OCI-LY3 (cell line): ENCODE measurements at regions not wholly inside any gene's neighbourhood (a gene's known extent, or its start where the extent isn't known, plus 50 kb on each side); places are given as distances from the start of the nearest gene placed in this dataset.

Source experiments
- H2AFZ ChIP-seq: fragments of 200-600, 300-600 bp; shearing (Covaris generic); 2 replicates; pipeline ENCODE4 v1.6.0; 2014; ENCODE audit warnings: antibody characterized with exemption, low read depth, low read length
- H3K27ac ChIP-seq: fragments of 200-600, 300-600 bp; sonication (generic); 2 replicates; pipeline ENCODE4 v1.5.1; 2014; ENCODE audit warnings: mild to moderate bottlenecking, low read length, moderate library complexity, mixed read lengths
- H3K27me3 ChIP-seq: fragments of 200-600, 300-600 bp; sonication (generic); 2 replicates; pipeline ENCODE4 v1.6.1; 2014; ENCODE audit warnings: low read depth, low read length, mixed read lengths
- H3K36me3 ChIP-seq: fragments of 200-600, 300-600 bp; sonication (generic); replicated peaks from 2 replicates; pipeline ENCODE3; 2014; ENCODE audit warnings: low read depth, low read length, mixed read lengths
- H3K4me1 ChIP-seq: fragments of 300-600, 200-600 bp; sonication (generic); 2 replicates; pipeline ENCODE4 v1.6.1; 2014; ENCODE audit warnings: low read length, mixed read lengths
- H3K4me2 ChIP-seq: fragments of 200-600, 300-600 bp; sonication (generic); 2 replicates; pipeline ENCODE4 v1.6.1; 2014; ENCODE audit warnings: low read length, mixed read lengths
- H3K4me3 ChIP-seq: fragments of 300-600, 200-600 bp; sonication (generic); 2 replicates; pipeline ENCODE4 v1.5.1; 2014; ENCODE audit warnings: antibody characterized with exemption, mild to moderate bottlenecking, low read length, moderate library complexity
- H3K79me2 ChIP-seq: fragments of 300-600, 200-600 bp; shearing (Covaris generic); 2 replicates; pipeline ENCODE4 v1.6.1; 2014; ENCODE audit warnings: mild to moderate bottlenecking, low read length, mixed read lengths
- H3K9ac ChIP-seq: fragments of 300-600, 200-600 bp; shearing (Covaris generic); 2 replicates; pipeline ENCODE4 v1.6.0; 2014; ENCODE audit warnings: mild to moderate bottlenecking, low read length, moderate library complexity
- H3K9me3 ChIP-seq: fragments of 200-600, 300-600 bp; shearing (Covaris generic); 2 replicates; pipeline ENCODE4 v1.6.1; 2014; ENCODE audit warnings: low read length, mixed read lengths; ENCODE audit not compliant: insufficient read depth
- H4K20me1 ChIP-seq: fragments of 200-600, 300-600 bp; sonication (generic); 2 replicates; pipeline ENCODE4 v1.6.1; 2016; ENCODE audit warnings: low read length, mixed read lengths; ENCODE audit not compliant: insufficient read depth
- EZH2phosphoT487 ChIP-seq: fragments of 200-600 bp; shearing (Covaris generic); IDR thresholded peaks from 2 replicates; pipeline ENCODE4 v1.6.1; 2018; ENCODE audit warnings: antibody characterized with exemption, mixed run types, low read depth
- TF ChIP-seq, protein P1 (sequence below): fragments of 200-600, 300-600 bp; sonication (generic); IDR thresholded peaks from 2 replicates; pipeline ENCODE4 v1.5.1; 2014; ENCODE audit warnings: antibody characterized with exemption, low read length, low read depth

DNA sequence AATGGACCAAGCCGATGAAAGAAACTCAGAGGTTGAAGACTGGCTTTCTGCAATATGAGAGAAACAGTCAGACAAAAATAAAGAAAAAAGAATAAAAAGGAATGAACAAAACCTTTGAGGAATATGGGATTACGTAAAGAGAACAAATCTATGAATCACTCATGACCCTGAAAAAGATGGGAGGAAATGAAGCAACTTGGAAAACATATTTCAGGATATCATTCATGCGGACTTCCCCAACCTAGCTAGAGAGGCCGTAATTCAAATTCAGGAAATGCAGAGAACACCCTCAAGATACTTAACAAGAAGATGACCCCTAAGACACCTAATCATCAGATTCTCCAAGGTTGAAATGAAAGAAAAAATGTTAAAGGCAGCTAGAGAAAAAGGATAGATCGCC lies 705.3 kb upstream of the CHRM3 start:
- no peak overlapping the region for H2AFZ ChIP-seq
- H3K9ac ChIP-seq: no peak overlapping the region
- no peaks in the 10 kb centered on the region for H3K9me3 ChIP-seq
- no peaks in the 10 kb centered on the region for H3K4me1 ChIP-seq
- no peak overlapping the region for H3K4me3 ChIP-seq
- no peaks in the 10 kb centered on the region for H3K27me3 ChIP-seq
- TF ChIP-seq EZH2phosphoT487: no peak
- TF ChIP-seq, protein P1, sequence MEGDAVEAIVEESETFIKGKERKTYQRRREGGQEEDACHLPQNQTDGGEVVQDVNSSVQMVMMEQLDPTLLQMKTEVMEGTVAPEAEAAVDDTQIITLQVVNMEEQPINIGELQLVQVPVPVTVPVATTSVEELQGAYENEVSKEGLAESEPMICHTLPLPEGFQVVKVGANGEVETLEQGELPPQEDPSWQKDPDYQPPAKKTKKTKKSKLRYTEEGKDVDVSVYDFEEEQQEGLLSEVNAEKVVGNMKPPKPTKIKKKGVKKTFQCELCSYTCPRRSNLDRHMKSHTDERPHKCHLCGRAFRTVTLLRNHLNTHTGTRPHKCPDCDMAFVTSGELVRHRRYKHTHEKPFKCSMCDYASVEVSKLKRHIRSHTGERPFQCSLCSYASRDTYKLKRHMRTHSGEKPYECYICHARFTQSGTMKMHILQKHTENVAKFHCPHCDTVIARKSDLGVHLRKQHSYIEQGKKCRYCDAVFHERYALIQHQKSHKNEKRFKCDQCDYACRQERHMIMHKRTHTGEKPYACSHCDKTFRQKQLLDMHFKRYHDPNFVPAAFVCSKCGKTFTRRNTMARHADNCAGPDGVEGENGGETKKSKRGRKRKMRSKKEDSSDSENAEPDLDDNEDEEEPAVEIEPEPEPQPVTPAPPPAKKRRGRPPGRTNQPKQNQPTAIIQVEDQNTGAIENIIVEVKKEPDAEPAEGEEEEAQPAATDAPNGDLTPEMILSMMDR: no peak
- no peak overlapping the region for H3K27ac ChIP-seq
- H3K36me3 ChIP-seq: no peaks in the 10 kb centered on the region
- no peaks in the 10 kb centered on the region for H4K20me1 ChIP-seq
- H3K79me2 ChIP-seq: no peaks in the 10 kb centered on the region
- H3K4me2 ChIP-seq: no peak overlapping the region

DNA sequence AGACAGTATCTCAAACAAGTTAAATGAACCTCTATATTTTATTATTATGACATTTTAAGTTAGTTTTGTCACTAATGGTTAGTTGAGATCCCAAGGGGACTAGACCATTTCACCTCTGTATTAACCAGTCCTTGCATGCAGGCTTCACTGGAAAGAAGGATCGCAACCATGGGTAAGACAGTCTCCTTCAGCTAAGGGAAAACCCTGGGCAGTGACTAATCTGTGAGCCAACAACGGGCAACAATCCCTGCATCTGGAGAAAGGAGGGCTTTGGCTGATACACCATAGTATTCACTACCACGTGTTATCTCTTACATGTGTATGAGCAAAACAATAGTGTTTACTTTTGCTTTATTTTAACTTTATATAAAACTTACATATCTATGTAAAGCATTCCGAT lies 708.8 kb upstream of the CHRM3 start:
- Histone ChIP-seq H3K4me2 (no peak overlapping the region), H3K27me3 (no peaks in the 10 kb centered on the region), H3K4me3 (no peak overlapping the region), H3K9ac (no peak overlapping the region), H3K36me3 (peaks cover 15% of the 10 kb centered on the region), H3K27ac (no peak overlapping the region), H4K20me1 (no peaks in the 10 kb centered on the region), H3K4me1 (peaks cover 18% of the 10 kb centered on the region), H3K9me3 (peaks cover 8% of the 10 kb centered on the region; the same call in 1 of the 2 replicates), H2AFZ (no peak overlapping the region), H3K79me2 (no peaks in the 10 kb centered on the region)
- TF ChIP-seq, protein P1: no peak
- no peak for TF ChIP-seq EZH2phosphoT487

DNA sequence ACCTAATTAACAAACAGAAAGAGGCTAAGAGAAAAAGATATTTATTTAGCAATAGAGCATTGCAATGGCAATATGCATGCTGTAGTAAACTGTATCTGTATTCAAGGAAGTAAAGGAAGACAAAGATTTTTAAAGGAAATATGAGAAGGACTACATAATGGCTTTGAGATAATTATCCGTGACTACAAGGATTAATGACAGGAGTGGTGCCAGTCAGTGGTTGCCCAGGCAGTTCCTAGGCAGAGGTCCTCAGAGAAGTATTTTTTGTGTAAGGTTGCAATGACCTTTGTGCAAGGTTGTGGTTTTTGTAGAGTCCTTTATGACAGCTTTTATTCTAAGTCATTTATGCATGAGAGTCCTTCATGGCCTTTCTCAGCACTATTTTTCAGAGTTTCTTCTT lies 711.1 kb upstream of the CHRM3 start:
- no peaks in the 10 kb centered on the region for H3K27me3 ChIP-seq

DNA sequence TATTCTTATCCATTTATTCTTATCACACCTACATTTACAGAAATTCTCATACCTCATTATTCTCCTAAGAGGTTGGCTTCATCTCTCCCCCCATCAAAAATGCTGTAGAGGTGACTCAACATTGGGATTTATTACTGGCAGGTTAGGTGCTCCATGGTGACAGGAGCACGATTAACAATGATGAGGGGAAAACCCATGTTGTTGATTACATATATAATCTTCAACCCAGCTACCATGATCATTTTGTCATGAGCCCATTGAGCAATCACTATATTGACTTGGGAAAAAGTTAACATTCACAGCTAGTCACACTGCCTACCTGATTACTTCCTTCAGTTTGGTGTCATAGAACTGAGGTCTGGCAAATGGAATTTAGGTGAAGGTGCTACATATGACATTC lies 712.1 kb upstream of the CHRM3 start:
- H4K20me1 ChIP-seq: no peaks in the 10 kb centered on the region
- H3K27me3 ChIP-seq: no peaks in the 10 kb centered on the region
- H3K4me1 ChIP-seq: peaks cover 27% of the 10 kb centered on the region
- H3K4me3 ChIP-seq: no peak overlapping the region
- no peak for TF ChIP-seq EZH2phosphoT487
- TF ChIP-seq, protein P1: no peak
- no peak overlapping the region for H3K27ac ChIP-seq
- H3K36me3 ChIP-seq: peaks cover 15% of the 10 kb centered on the region
- H3K9ac ChIP-seq: no peak overlapping the region
- H3K79me2 ChIP-seq: no peaks in the 10 kb centered on the region
- peaks cover 8% of the 10 kb centered on the region; the same call in 1 of the 2 replicates for H3K9me3 ChIP-seq
- H3K4me2 ChIP-seq: no peak overlapping the region
- no peak overlapping the region for H2AFZ ChIP-seq

More for the DNA sequence above, 711.1 kb upstream of the CHRM3 start:
- no peak overlapping the region for H3K4me2 ChIP-seq
- H3K9ac ChIP-seq: no peak overlapping the region
- H4K20me1 ChIP-seq: no peaks in the 10 kb centered on the region
- no peak overlapping the region for H3K4me3 ChIP-seq
- H3K79me2 ChIP-seq: no peaks in the 10 kb centered on the region
- TF ChIP-seq, protein P1: no peak
- TF ChIP-seq EZH2phosphoT487: no peak
- no peak overlapping the region for H3K27ac ChIP-seq
- H3K4me1 ChIP-seq: peaks cover 27% of the 10 kb centered on the region
- H3K36me3 ChIP-seq: peaks cover 15% of the 10 kb centered on the region
- H2AFZ ChIP-seq: no peak overlapping the region
- peaks cover 8% of the 10 kb centered on the region; the same call in 1 of the 2 replicates for H3K9me3 ChIP-seq
